CD4-positive, alpha-beta T cell (primary cell): ENCODE measurements at regions not wholly inside any gene's neighbourhood (a gene's known extent, or its start where the extent isn't known, plus 50 kb on each side); places are given as distances from the start of the nearest gene placed in this dataset.

Source experiments
- ATAC-seq: fragments of 200-7000 bp; cut with Tn5 transposase; one replicate; pipeline ENCODE4 v1.10.0; 2022; ENCODE audit warnings: mild to moderate bottlenecking; ENCODE audit not compliant: poor library complexity
- CTCF ChIA-PET: fragments of 350-600 bp; sonication (Branson Sonifier 250); formaldehyde crosslinking; loops from one replicate; lab custom pipeline; 2021; ENCODE audit warnings: antibody characterized with exemption, inconsistent platforms; lab: Charles Lee
- POLR2A ChIA-PET: fragments of 350-600 bp; sonication (Branson Sonifier 250); formaldehyde crosslinking; loops from one replicate; lab custom pipeline; 2021; ENCODE audit warnings: antibody characterized with exemption, inconsistent platforms; lab: Charles Lee
- DNase-seq, 14 experiments: peaks; one replicate each; pipeline ENCODE4 v3.0.0-alpha.2; 2013 to 2020; ENCODE audit warnings: mixed read lengths in 2 of 14
- H3K27ac ChIP-seq, 2 donors: one replicate each; pipeline versions ENCODE4 v1.5.1 to v1.7.0; 2013; ENCODE audit warnings: low read length in 2 of 2, low read depth in 1 of 2, mild to moderate bottlenecking in 1 of 2
- H3K27me3 ChIP-seq, 2 experiments: 1 replicate in 1 of 2; 2 replicates in 1 of 2; pipeline versions ENCODE4 v1.6.1 to v1.7.0; 2013; ENCODE audit warnings: low read length in 2 of 2, control low read depth in 1 of 2, mild to moderate bottlenecking in 1 of 2, moderate library complexity in 1 of 2; ENCODE audit not compliant: insufficient read depth in 2 of 2, control insufficient read depth in 1 of 2
- H3K36me3 ChIP-seq: one replicate; pipeline ENCODE4 v1.6.1; 2013; ENCODE audit warnings: low read length, control low read depth; ENCODE audit not compliant: insufficient read depth
- H3K4me1 ChIP-seq: one replicate; pipeline ENCODE4 v1.6.1; 2013; ENCODE audit warnings: low read length, control low read depth; ENCODE audit not compliant: insufficient read depth
- H3K4me3 ChIP-seq: one replicate; pipeline ENCODE4 v1.5.1; 2013; ENCODE audit warnings: mild to moderate bottlenecking, low read length, moderate library complexity
- H3K9me3 ChIP-seq, 2 experiments: 1 replicate in 1 of 2; 2 replicates in 1 of 2; pipeline versions ENCODE4 v1.6.1 to v1.7.0; 2013; ENCODE audit warnings: low read length in 2 of 2, mild to moderate bottlenecking in 2 of 2, control low read depth in 1 of 2, moderate library complexity in 1 of 2; ENCODE audit not compliant: control insufficient read depth in 1 of 2, insufficient read depth in 1 of 2
- H3K27ac Mint-ChIP-seq: one replicate; pipeline ENCODE4 v1.8.0; 2020; ENCODE audit warnings: mixed read lengths
- H3K27me3 Mint-ChIP-seq: one replicate; pipeline ENCODE4 v1.8.0; 2021; ENCODE audit warnings: mixed read lengths
- H3K36me3 Mint-ChIP-seq: one replicate; pipeline ENCODE4 v1.8.0; 2021; ENCODE audit warnings: low read depth, mixed read lengths
- H3K4me1 Mint-ChIP-seq: one replicate; pipeline ENCODE4 v1.8.0; 2021; ENCODE audit warnings: low read depth, mixed read lengths
- H3K4me3 Mint-ChIP-seq: one replicate; pipeline ENCODE4 v1.8.0; 2020; ENCODE audit warnings: mild to moderate bottlenecking, mixed read lengths
- H3K9me3 Mint-ChIP-seq: one replicate; pipeline ENCODE4 v1.8.0; 2020; ENCODE audit warnings: mixed read lengths
- intact Hi-C, 2 experiments: fragments of 100-400 bp; cut with DNase I in 1 of 2; cut with micrococcal nuclease in 1 of 2; formaldehyde crosslinking; loops; one replicate each; pipeline versions ENCODE4 v1.15.1 to v1.9.0; 2023 to 2025; cut with DNase I, micrococcal nuclease
- TF ChIP-seq, protein P1 (sequence below): fragments of 200-600 bp; IDR thresholded peaks from one replicate; pipeline ENCODE4 v1.8.0; 2022; ENCODE audit warnings: antibody characterized with exemption, mild to moderate bottlenecking

DNA sequence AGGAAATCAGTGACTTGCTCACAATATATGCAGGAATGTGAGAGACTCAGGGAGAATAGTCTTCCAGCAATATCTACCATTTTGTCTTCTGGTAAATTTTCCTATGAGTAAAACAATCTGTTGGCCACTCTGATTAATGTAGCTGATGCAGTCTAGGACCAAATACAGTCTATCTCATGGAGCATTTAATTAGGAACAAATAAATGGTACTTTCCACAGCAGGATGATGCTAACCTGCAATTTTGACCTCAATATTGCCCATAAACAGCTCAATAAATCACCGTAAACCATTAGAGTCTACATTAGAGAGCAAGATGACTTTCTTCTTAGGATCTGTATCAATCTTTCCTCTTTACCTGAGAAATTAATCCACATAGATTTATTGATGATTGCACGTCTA lies 567.7 kb upstream of the B3GALT2 start:
- no peak overlapping the region for H3K4me3 ChIP-seq
- Mint-ChIP-seq H3K36me3 (no peaks in the 10 kb centered on the region), H3K27ac (no peak overlapping the region), H3K4me1 (peaks cover 4% of the 10 kb centered on the region), H3K9me3 (peaks cover 2% of the 10 kb centered on the region), H3K27me3 (no peaks in the 10 kb centered on the region), H3K4me3 (no peak overlapping the region)
- H3K9me3 ChIP-seq, result no peaks in the 10 kb centered on the region
- no peak overlapping the region for H3K27ac ChIP-seq
- no peaks in the 10 kb centered on the region for H3K27me3 ChIP-seq
- CTCF ChIA-PET, result no interaction called here
- no peak for DNase-seq
- intact Hi-C loops, result loop anchor here in 1 of 2 experiments (5.0 to 10.0 kb wide), 2 partner anchors 169 to 347 kb away; no protein-coding TSS in a partner anchor
- ATAC-seq, result no peak
- no peaks in the 10 kb centered on the region for H3K4me1 ChIP-seq
- H3K36me3 ChIP-seq, result no peaks in the 10 kb centered on the region
- TF ChIP-seq, protein P1, sequence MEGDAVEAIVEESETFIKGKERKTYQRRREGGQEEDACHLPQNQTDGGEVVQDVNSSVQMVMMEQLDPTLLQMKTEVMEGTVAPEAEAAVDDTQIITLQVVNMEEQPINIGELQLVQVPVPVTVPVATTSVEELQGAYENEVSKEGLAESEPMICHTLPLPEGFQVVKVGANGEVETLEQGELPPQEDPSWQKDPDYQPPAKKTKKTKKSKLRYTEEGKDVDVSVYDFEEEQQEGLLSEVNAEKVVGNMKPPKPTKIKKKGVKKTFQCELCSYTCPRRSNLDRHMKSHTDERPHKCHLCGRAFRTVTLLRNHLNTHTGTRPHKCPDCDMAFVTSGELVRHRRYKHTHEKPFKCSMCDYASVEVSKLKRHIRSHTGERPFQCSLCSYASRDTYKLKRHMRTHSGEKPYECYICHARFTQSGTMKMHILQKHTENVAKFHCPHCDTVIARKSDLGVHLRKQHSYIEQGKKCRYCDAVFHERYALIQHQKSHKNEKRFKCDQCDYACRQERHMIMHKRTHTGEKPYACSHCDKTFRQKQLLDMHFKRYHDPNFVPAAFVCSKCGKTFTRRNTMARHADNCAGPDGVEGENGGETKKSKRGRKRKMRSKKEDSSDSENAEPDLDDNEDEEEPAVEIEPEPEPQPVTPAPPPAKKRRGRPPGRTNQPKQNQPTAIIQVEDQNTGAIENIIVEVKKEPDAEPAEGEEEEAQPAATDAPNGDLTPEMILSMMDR, result no peak
- POLR2A ChIA-PET, result no interaction called here

DNA sequence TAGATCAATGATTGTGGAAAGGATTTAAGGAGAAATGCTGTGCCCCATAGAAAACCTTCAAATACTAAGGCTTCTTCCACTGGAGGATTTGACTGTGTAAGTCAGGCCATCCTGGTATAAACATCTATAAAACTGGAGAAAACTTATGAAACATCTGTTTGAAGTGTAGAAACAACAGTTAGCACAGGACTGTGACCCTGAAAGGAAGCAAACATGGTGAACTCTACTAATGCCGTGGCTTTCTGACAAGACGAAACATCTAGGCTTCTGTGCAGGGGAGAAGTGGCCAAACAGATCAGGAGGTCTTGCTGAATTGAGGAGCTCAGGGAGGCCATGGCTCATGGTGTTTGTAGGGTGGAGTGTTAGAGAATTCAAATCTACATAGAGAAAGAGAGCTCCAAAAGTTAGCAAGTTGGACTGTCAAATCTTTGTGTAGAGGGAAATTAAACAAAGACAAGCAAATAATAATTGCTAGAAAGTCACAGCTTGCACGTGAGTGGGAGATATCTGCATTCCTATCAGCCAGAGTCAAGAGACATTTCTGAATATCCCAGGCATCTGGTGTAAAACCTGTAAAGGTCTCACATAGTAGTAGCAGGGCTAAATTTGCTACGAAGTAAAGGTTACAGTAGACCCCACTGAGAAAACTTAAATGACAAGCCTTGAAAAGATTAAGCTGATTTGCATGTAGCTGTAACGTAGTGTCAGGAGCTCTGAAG lies 566.8 kb upstream of the B3GALT2 start:
- DNase-seq, result no peak
- Mint-ChIP-seq H3K27me3 (no peaks in the 10 kb centered on the region), H3K4me1 (peaks cover 4% of the 10 kb centered on the region), H3K9me3 (no peaks in the 10 kb centered on the region), H3K36me3 (no peaks in the 10 kb centered on the region), H3K27ac (no peak overlapping the region), H3K4me3 (no peak overlapping the region)
- TF ChIP-seq, protein P1, result no peak
- H3K4me1 ChIP-seq, result no peaks in the 10 kb centered on the region
- no peaks in the 10 kb centered on the region for H3K27me3 ChIP-seq
- intact Hi-C loops, result loop anchor here in 1 of 2 experiments (5.0 to 10.0 kb wide), 2 partner anchors 168 to 346 kb away; no protein-coding TSS in a partner anchor
- H3K27ac ChIP-seq, result no peak overlapping the region
- ChIA-PET POLR2A (no interaction called here), CTCF (no interaction called here)
- no peak for ATAC-seq
- H3K9me3 ChIP-seq, result no peaks in the 10 kb centered on the region
- H3K36me3 ChIP-seq, result no peaks in the 10 kb centered on the region
- H3K4me3 ChIP-seq, result no peak overlapping the region

DNA sequence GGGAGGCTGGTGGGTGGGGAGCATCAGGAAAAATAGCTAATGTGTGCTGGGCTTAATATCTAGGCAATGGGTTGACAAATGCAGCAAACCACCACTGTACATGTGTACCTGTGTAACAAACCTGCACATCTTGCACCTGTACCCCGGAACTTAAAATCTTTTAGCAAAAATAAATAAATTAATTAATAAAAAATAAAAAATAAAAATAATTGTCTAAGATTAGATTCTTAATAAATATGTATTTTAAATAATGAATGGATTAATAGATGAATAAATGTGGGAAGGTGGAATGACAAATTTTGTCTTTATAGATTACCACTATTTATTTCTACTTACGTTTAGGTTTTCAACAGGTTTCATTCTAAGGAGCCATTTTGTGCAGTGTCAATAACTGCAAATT lies 563.5 kb upstream of the B3GALT2 start:
- TF ChIP-seq, protein P1, result no peak
- POLR2A ChIA-PET, result no interaction called here
- no peak for DNase-seq
- Mint-ChIP-seq H3K9me3 (no peaks in the 10 kb centered on the region), H3K27me3 (no peaks in the 10 kb centered on the region), H3K27ac (no peak overlapping the region), H3K36me3 (no peaks in the 10 kb centered on the region), H3K4me3 (no peak overlapping the region), H3K4me1 (peaks cover 1% of the 10 kb centered on the region)
- Histone ChIP-seq H3K4me1 (no peaks in the 10 kb centered on the region), H3K9me3 (no peaks in the 10 kb centered on the region), H3K36me3 (no peaks in the 10 kb centered on the region), H3K27me3 (no peaks in the 10 kb centered on the region), H3K4me3 (no peak overlapping the region), H3K27ac (no peak overlapping the region)
- intact Hi-C loops, result loop anchor here in 1 of 2 experiments (5.0 to 10.0 kb wide), 2 partner anchors 165 to 343 kb away; no protein-coding TSS in a partner anchor
- no peak for ATAC-seq
- CTCF ChIA-PET, result no interaction called here
